ENCODE measurements at regions not wholly inside any gene's neighbourhood (a gene's known extent, or its start where the extent isn't known, plus 50 kb on each side); places are given as distances from the start of the nearest gene placed in this dataset.

GRCh38 chr3:28042095-28042635, 199.3 kb upstream of the CMC1 start:
- TF ChIP-seq EZH2 (IDR thresholded peaks at IDR 0.05; ENCODE audit: borderline replicate concordance) = no peak
- TF ChIP-seq CTCF (IDR thresholded peaks at IDR 0.05; ENCODE audit: poor library complexity) = no peak
- no peak for TF ChIP-seq EZH2phosphoT487 (IDR thresholded peaks at IDR 0.05; ENCODE audit: low read depth, severe bottlenecking, unreplicated experiment)
- WGBS (ENCODE audit: low lambda C conversion rate, missing lambda C conversion rate) = 73% methylated on average over 2 of the region's 2 CpGs
- no peaks in the 10 kb centered on the region for H3K4me1 ChIP-seq (ENCODE audit: insufficient read depth)

GRCh38 chr3:28042707-28043106, 198.7 kb upstream of the CMC1 start:
- Histone ChIP-seq H3K9me3 (ENCODE audit: low read depth) (no peaks in the 10 kb centered on the region), H3K9me2 (replicated peaks; ENCODE audit: insufficient read depth) (no peaks in the 10 kb centered on the region), H4K20me1 (ENCODE audit: insufficient read depth, poor library complexity, severe bottlenecking) (no peaks in the 10 kb centered on the region), H3K27ac (no peak overlapping the region), H3K4me2 (no peak overlapping the region), H3K4me3 (no peak overlapping the region), H3K4me1 (ENCODE audit: insufficient read depth) (no peaks in the 10 kb centered on the region), H3K79me2 (no peaks in the 10 kb centered on the region), H2AFZ (no peak overlapping the region), H3K36me3 (replicated peaks; ENCODE audit: insufficient read depth, low read depth) (no peaks in the 10 kb centered on the region), H3K27me3 (no peaks in the 10 kb centered on the region)
- no peak for TF ChIP-seq EZH2 (IDR thresholded peaks at IDR 0.05; ENCODE audit: borderline replicate concordance)
- TF ChIP-seq EZH2phosphoT487 (IDR thresholded peaks at IDR 0.05; ENCODE audit: low read depth, severe bottlenecking, unreplicated experiment) = no peak
- TF ChIP-seq CTCF (IDR thresholded peaks at IDR 0.05; ENCODE audit: poor library complexity) = no peak
- WGBS (ENCODE audit: low lambda C conversion rate, missing lambda C conversion rate) = 48% methylated on average over 1 of the region's 1 CpG
- no peak for DNase-seq (ENCODE audit: low spot score)

More at GRCh38 chr3:28042095-28042635, 199.3 kb upstream of the CMC1 start:
- Histone ChIP-seq H3K27ac (no peak overlapping the region), H4K20me1 (ENCODE audit: insufficient read depth, poor library complexity, severe bottlenecking) (no peaks in the 10 kb centered on the region), H3K36me3 (replicated peaks; ENCODE audit: insufficient read depth, low read depth) (no peaks in the 10 kb centered on the region), H3K79me2 (no peaks in the 10 kb centered on the region), H2AFZ (no peak overlapping the region), H3K4me3 (no peak overlapping the region), H3K9me3 (ENCODE audit: low read depth) (no peaks in the 10 kb centered on the region), H3K4me2 (no peak overlapping the region), H3K9me2 (replicated peaks; ENCODE audit: insufficient read depth) (no peaks in the 10 kb centered on the region), H3K27me3 (no peaks in the 10 kb centered on the region)
- no peak for DNase-seq (ENCODE audit: low spot score)

- Histone ChIP-seq H4K20me1 (ENCODE audit: insufficient read depth, poor library complexity, severe bottlenecking) (no peaks in the 10 kb centered on the region), H3K9me3 (ENCODE audit: low read depth) (no peaks in the 10 kb centered on the region), H3K79me2 (no peaks in the 10 kb centered on the region), H3K9me2 (replicated peaks; ENCODE audit: insufficient read depth) (no peaks in the 10 kb centered on the region), H3K4me1 (ENCODE audit: insufficient read depth) (peaks cover 3% of the 10 kb centered on the region), H3K4me3 (no peak overlapping the region), H3K27me3 (no peaks in the 10 kb centered on the region), H3K4me2 (no peak overlapping the region), H3K27ac (no peak overlapping the region), H2AFZ (no peak overlapping the region), H3K36me3 (replicated peaks; ENCODE audit: insufficient read depth, low read depth) (no peaks in the 10 kb centered on the region)
- no peak for DNase-seq (ENCODE audit: low spot score)
- 91% methylated on average over 3 of the region's 3 CpGs for WGBS (ENCODE audit: low lambda C conversion rate, missing lambda C conversion rate)
- TF ChIP-seq EZH2phosphoT487 (IDR thresholded peaks at IDR 0.05; ENCODE audit: low read depth, severe bottlenecking, unreplicated experiment) (no peak), CTCF (IDR thresholded peaks at IDR 0.05; ENCODE audit: poor library complexity) (no peak), EZH2 (IDR thresholded peaks at IDR 0.05; ENCODE audit: borderline replicate concordance) (no peak)
Measured at GRCh38 chr3:28050120-28050519, 191.3 kb upstream of the CMC1 start.

Data from hepatocyte (in vitro differentiated cells).